ENCODE measurements at regions not wholly inside any gene's neighbourhood (a gene's known extent, or its start where the extent isn't known, plus 50 kb on each side); places are given as distances from the start of the nearest gene placed in this dataset.

GRCh38 chr3:117920253-117920898 is 1114.3 kb downstream of the IGSF11 start:
- DNase-seq (ENCODE audit: low read depth), result no peak

- DNase-seq (ENCODE audit: low read depth), result no peak
Observed at GRCh38 chr3:117921411-117921810, 1113.2 kb downstream of the IGSF11 start.

- DNase-seq (ENCODE audit: low read depth), result no peak
Observed at GRCh38 chr3:117922039-117922438, 1112.6 kb downstream of the IGSF11 start.

- DNase-seq (ENCODE audit: low read depth), result no peak
Observed at GRCh38 chr3:117926819-117927218, 1107.8 kb downstream of the IGSF11 start.

- DNase-seq (ENCODE audit: low read depth), result no peak
Observed at GRCh38 chr3:117927825-117928224, 1106.8 kb downstream of the IGSF11 start.

GRCh38 chr3:117928836-117929235 is 1105.8 kb downstream of the IGSF11 start:
- no peak for DNase-seq (ENCODE audit: low read depth)

GRCh38 chr3:117932441-117932840 is 1102.2 kb downstream of the IGSF11 start:
- no peak for DNase-seq (ENCODE audit: low read depth)

GRCh38 chr3:117936159-117936558 is 1098.5 kb downstream of the IGSF11 start:
- DNase-seq (ENCODE audit: low read depth), result no peak

- no peak for DNase-seq (ENCODE audit: low read depth)
Observed at GRCh38 chr3:117938974-117939373, 1095.7 kb downstream of the IGSF11 start.

GRCh38 chr3:117939425-117940027 is 1095.1 kb downstream of the IGSF11 start:
- no peak for DNase-seq (ENCODE audit: low read depth)

GRCh38 chr3:117941015-117941414 is 1093.6 kb downstream of the IGSF11 start:
- no peak for DNase-seq (ENCODE audit: low read depth)

GRCh38 chr3:117941756-117942155 is 1092.9 kb downstream of the IGSF11 start:
- no peak for DNase-seq (ENCODE audit: low read depth)

- DNase-seq (ENCODE audit: low read depth), result no peak
Observed at GRCh38 chr3:117954131-117954530, 1080.5 kb downstream of the IGSF11 start.

GRCh38 chr3:117955196-117955595 is 1079.5 kb downstream of the IGSF11 start:
- DNase-seq (ENCODE audit: low read depth), result peak; percentile 16

GRCh38 chr3:117958027-117958426 is 1076.6 kb downstream of the IGSF11 start:
- DNase-seq (ENCODE audit: low read depth), result no peak

GRCh38 chr3:117962750-117963149 is 1071.9 kb downstream of the IGSF11 start:
- no peak for DNase-seq (ENCODE audit: low read depth)

- no peak for DNase-seq (ENCODE audit: low read depth)
Observed at GRCh38 chr3:117963858-117964257, 1070.8 kb downstream of the IGSF11 start.

GRCh38 chr3:117964814-117965213 is 1069.8 kb downstream of the IGSF11 start:
- DNase-seq (ENCODE audit: low read depth), result no peak

GRCh38 chr3:117977504-117978228 is 1057.0 kb downstream of the IGSF11 start:
- no peak for DNase-seq (ENCODE audit: low read depth)

GRCh38 chr3:117979466-117979865 is 1055.2 kb downstream of the IGSF11 start:
- DNase-seq (ENCODE audit: low read depth), result no peak

- DNase-seq (ENCODE audit: low read depth), result no peak
Observed at GRCh38 chr3:117987256-117987655, 1047.4 kb downstream of the IGSF11 start.

- no peak for DNase-seq (ENCODE audit: low read depth)
Observed at GRCh38 chr3:117989982-117990381, 1044.7 kb downstream of the IGSF11 start.

GRCh38 chr3:117990627-117991026 is 1044.0 kb downstream of the IGSF11 start:
- DNase-seq (ENCODE audit: low read depth), result no peak

Measured in myocyte (in vitro differentiated cells).